Central memory CD8-positive, alpha-beta T cell (primary cell): ENCODE measurements at regions not wholly inside any gene's neighbourhood (a gene's known extent, or its start where the extent isn't known, plus 50 kb on each side); places are given as distances from the start of the nearest gene placed in this dataset.

Experiments
- ATAC-seq: fragments of 150-1000 bp; cut with Tn5 transposase; replicated peaks from 2 replicates; pipeline ENCODE4 v1.10.0; 2022; ENCODE audit warnings: mild to moderate bottlenecking, moderate FRiP score, moderate number of reproducible peaks; ENCODE audit not compliant: poor library complexity, severe bottlenecking; ENCODE audit errors: extremely low read depth
- DNase-seq, 2 donors: peaks; one replicate each; pipeline ENCODE4 v3.0.0; 2021; ENCODE audit warnings: low spot score in 2 of 2
- H3K27ac Mint-ChIP-seq: one replicate; pipeline ENCODE4 v1.8.0; 2022; ENCODE audit warnings: low read depth, mild to moderate bottlenecking, moderate library complexity, mixed read lengths
- H3K27me3 Mint-ChIP-seq: one replicate; pipeline ENCODE4 v1.8.0; 2022; ENCODE audit warnings: mixed read lengths
- H3K36me3 Mint-ChIP-seq: one replicate; pipeline ENCODE4 v1.8.0; 2022; ENCODE audit warnings: mild to moderate bottlenecking, moderate library complexity, mixed read lengths; ENCODE audit not compliant: insufficient read depth
- H3K4me1 Mint-ChIP-seq: one replicate; pipeline ENCODE4 v1.8.0; 2022; ENCODE audit warnings: mixed read lengths
- H3K4me3 Mint-ChIP-seq: one replicate; pipeline ENCODE4 v1.8.0; 2022; ENCODE audit warnings: mild to moderate bottlenecking, moderate library complexity, mixed read lengths
- H3K9me3 Mint-ChIP-seq: one replicate; pipeline ENCODE4 v1.8.0; 2022; ENCODE audit warnings: mixed read lengths

DNA sequence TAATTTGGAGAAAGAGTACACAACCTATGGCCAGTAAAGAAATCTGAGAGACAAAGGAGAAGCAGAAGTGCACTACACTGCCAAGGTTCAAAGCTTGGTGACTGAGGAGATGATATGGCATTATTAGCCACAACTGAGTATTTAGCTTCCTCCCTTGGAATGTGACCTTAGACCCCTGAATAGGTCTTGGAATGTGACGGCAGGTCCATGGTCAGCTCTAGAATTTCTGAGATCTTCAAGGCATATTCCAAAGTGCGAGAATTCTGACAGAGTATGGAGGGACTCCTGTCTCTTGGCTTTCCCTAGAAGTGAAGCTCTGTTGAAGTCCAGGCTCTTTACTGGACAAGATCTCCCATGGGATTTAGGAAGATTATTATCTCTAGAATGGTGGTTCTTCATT is 130.0 kb upstream of the FN1 start:
- Mint-ChIP-seq H3K4me3 (no peak overlapping the region), H3K27ac (no peak overlapping the region), H3K4me1 (no peaks in the 10 kb centered on the region), H3K27me3 (peaks cover 19% of the 10 kb centered on the region), H3K9me3 (peaks cover 5% of the 10 kb centered on the region), H3K36me3 (no peaks in the 10 kb centered on the region)
- DNase-seq (no peak), ATAC-seq (no peak)

GRCh38 chr2:215557701-215558100 is 121.8 kb upstream of the FN1 start:
- H3K27ac Mint-ChIP-seq = no peak overlapping the region
- no peak for DNase-seq
- peaks cover 1% of the 10 kb centered on the region for H3K36me3 Mint-ChIP-seq
- no peak for ATAC-seq
- H3K4me3 Mint-ChIP-seq = no peak overlapping the region
- peaks cover 18% of the 10 kb centered on the region for H3K27me3 Mint-ChIP-seq
- peaks cover 5% of the 10 kb centered on the region for H3K9me3 Mint-ChIP-seq
- no peaks in the 10 kb centered on the region for H3K4me1 Mint-ChIP-seq

GRCh38 chr2:215556979-215557378 is 121.1 kb upstream of the FN1 start:
- peaks cover 1% of the 10 kb centered on the region for H3K36me3 Mint-ChIP-seq
- no peak overlapping the region for H3K4me3 Mint-ChIP-seq
- no peaks in the 10 kb centered on the region for H3K4me1 Mint-ChIP-seq
- no peak for DNase-seq
- no peak overlapping the region for H3K27ac Mint-ChIP-seq
- H3K27me3 Mint-ChIP-seq = peaks cover 18% of the 10 kb centered on the region
- ATAC-seq = no peak
- peaks cover 5% of the 10 kb centered on the region for H3K9me3 Mint-ChIP-seq

DNA sequence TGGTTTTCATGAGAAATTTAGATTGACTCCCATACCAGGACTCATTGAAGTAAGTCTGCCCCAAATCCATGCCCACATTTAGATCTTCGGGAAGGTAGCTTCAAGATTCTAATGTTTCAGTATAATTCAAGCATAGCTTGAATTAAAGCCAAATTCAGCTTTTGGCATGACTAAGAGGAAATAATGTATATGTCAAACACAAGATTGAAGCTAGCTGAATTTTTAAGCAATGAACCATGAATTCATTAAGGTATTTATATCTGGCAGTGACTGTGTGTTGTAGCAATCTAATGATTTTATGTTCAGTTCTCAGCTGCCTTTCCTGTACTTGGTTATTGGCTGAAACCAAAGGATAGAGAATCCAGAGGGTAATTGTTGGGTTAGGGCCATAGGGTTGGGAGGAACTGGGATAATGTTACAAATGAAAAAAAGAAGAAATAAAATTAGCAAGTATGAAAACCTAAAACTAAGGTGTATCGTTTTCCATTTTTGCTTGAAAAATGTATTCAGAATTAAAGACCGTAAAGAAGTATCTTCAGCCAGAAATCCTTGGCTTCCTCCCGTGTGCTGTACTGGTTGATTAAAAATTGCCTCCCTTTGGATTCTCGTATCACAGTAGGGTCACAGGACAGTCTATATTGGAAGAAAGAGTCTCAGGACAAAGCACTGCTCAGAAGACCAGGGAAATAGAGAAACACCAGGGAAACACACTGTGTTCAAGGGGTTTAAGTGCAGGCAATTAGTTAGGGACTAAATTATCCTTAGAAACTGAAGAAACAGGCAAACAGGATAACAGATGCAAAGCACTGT is 119.0 kb upstream of the FN1 start:
- Mint-ChIP-seq H3K4me3 (no peak overlapping the region), H3K27me3 (peaks cover 5% of the 10 kb centered on the region), H3K4me1 (no peaks in the 10 kb centered on the region), H3K36me3 (peaks cover 1% of the 10 kb centered on the region), H3K9me3 (no peaks in the 10 kb centered on the region), H3K27ac (no peak overlapping the region)
- ATAC-seq = no peak
- no peak for DNase-seq

GRCh38 chr2:215553946-215554345 is 118.1 kb upstream of the FN1 start:
- H3K9me3 Mint-ChIP-seq = no peaks in the 10 kb centered on the region
- DNase-seq (no peak), ATAC-seq (no peak)
- peaks cover 1% of the 10 kb centered on the region for H3K36me3 Mint-ChIP-seq
- peaks cover 8% of the 10 kb centered on the region for H3K27me3 Mint-ChIP-seq
- H3K27ac Mint-ChIP-seq = no peak overlapping the region
- H3K4me3 Mint-ChIP-seq = no peak overlapping the region
- H3K4me1 Mint-ChIP-seq = no peaks in the 10 kb centered on the region

DNA sequence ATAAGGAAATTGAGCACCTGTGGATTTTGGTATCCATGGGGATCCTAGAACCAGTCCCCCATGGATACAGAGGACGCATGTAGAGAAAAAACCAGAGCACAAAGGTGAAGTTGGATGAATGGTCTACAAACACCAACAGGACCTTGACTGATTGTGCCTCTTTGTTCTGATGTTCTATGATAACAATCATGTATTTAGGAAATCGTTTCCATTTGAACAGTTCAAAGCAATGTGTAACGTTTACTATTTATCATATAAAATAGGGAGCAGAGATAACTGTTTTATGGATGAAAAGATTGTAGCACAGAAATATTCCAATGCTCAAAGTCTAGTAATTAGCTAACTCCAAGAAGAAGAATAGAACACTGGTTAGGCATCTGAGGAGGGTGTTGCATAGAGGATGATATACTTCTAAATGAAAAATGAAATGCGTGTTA is 116.3 kb upstream of the FN1 start:
- no peak for DNase-seq
- H3K36me3 Mint-ChIP-seq = no peaks in the 10 kb centered on the region
- ATAC-seq = no peak
- H3K4me3 Mint-ChIP-seq = no peak overlapping the region
- no peak overlapping the region for H3K27ac Mint-ChIP-seq
- no peaks in the 10 kb centered on the region for H3K4me1 Mint-ChIP-seq
- peaks cover 11% of the 10 kb centered on the region for H3K27me3 Mint-ChIP-seq
- no peaks in the 10 kb centered on the region for H3K9me3 Mint-ChIP-seq

DNA sequence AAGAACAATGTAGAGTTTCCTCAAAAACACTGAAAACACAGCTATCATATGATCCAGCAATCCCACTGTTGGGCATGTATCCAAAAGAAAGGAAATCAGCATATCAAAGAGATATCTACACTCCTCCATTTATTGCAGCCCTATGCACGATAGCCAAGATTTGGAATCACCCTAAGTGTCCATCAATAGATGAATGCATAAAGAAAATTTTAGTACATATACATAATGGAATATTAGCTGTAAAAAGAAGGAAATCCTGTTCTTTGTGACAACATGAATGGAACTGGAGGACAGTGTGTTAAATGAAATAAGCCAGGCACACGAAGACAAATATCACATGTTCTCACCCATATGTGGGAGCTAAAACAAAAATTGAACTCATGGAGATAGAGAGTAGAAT is 114.5 kb upstream of the FN1 start:
- Mint-ChIP-seq H3K36me3 (no peaks in the 10 kb centered on the region), H3K4me1 (no peaks in the 10 kb centered on the region), H3K9me3 (no peaks in the 10 kb centered on the region), H3K27ac (no peak overlapping the region), H3K4me3 (no peak overlapping the region), H3K27me3 (peaks cover 11% of the 10 kb centered on the region)
- ATAC-seq = no peak
- DNase-seq = no peak

DNA sequence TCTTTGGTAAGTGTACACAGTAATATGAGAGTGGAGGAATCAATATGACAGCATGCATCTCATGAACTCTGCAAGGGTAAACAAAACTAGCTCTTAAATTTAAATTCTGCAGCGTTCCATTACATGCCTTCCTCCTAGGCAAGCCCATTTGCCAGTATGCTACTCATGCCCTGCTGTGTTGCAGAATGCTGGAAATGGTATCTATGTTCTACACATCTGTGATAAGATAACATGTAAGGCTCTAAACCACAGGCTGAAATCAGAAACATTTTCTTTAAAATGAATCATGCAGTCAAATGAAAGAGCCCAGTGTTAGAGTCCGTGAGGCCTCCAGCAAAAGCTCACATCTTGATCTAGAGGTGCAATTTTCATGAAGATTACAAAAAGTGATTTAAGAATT is 112.8 kb upstream of the FN1 start:
- Mint-ChIP-seq H3K4me3 (no peak overlapping the region), H3K9me3 (no peaks in the 10 kb centered on the region), H3K27me3 (peaks cover 11% of the 10 kb centered on the region), H3K36me3 (no peaks in the 10 kb centered on the region), H3K27ac (no peak overlapping the region), H3K4me1 (no peaks in the 10 kb centered on the region)
- ATAC-seq = no peak
- no peak for DNase-seq

DNA sequence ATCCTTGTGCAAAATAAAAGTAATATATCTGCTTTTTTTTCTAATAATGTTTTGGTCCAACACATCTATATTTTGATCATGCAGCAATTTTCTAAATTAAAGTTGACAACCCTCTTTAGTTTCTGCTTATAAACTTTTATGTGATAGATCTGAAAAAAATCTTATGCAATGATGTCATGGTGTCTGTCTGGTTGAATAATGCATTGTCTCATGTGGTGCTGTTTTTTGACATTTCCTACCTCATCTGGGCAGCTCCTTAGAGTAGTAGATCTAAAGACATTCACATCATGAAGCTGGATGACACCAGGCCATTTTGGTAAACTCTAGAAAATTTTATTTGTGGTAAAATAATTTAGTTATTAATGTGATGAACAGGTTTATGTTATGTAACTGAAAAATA is 106.8 kb upstream of the FN1 start:
- Mint-ChIP-seq H3K36me3 (no peaks in the 10 kb centered on the region), H3K27me3 (peaks cover 7% of the 10 kb centered on the region), H3K4me3 (no peak overlapping the region), H3K27ac (no peak overlapping the region), H3K4me1 (no peaks in the 10 kb centered on the region), H3K9me3 (no peaks in the 10 kb centered on the region)
- DNase-seq (no peak), ATAC-seq (no peak)

DNA sequence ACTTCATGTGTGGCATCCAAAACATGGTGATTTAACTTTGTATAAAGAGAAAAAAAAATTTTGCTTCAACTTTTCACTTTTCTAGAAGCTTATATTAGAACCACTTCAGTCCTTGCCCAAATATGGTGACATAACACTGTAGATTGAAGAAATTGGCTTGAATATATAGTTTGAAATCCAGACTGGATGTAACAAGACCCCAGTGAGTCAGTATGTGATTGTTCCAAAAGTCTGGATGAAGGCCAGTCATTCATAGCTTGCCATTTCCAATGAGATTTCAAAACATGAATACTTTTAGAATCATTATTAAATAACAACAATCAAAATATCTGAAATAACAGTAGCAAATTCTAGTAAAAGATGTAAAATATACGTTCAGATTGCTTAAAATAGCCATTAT is 104.8 kb upstream of the FN1 start:
- ATAC-seq = no peak

DNA sequence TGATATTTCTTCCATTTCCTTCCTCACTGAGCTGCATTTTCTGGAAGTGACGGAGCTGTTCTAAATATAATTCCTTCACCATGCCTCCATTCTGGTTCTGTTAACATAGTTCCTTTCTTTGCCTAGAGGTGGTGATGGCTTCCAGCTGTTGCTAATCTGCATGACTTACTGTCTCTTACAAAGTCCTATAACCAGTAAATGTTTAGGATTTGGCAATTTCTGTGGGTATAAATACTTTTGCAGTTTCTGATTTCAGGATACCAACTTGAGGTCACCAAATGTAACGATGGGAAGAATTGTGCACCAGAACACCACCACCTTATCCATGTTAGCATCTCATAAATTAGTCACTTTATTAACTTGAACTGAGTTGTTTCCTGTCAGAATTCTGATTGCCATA is 101.7 kb upstream of the FN1 start:
- Mint-ChIP-seq H3K27ac (no peak overlapping the region), H3K36me3 (no peaks in the 10 kb centered on the region), H3K27me3 (peaks cover 21% of the 10 kb centered on the region), H3K4me1 (no peaks in the 10 kb centered on the region), H3K4me3 (no peak overlapping the region), H3K9me3 (no peaks in the 10 kb centered on the region)
- no peak for ATAC-seq
- no peak for DNase-seq

More for the DNA sequence above, 104.8 kb upstream of the FN1 start:
- no peak for DNase-seq
- Mint-ChIP-seq H3K4me3 (no peak overlapping the region), H3K9me3 (no peaks in the 10 kb centered on the region), H3K27ac (no peak overlapping the region), H3K27me3 (peaks cover 9% of the 10 kb centered on the region), H3K4me1 (no peaks in the 10 kb centered on the region), H3K36me3 (no peaks in the 10 kb centered on the region)

DNA sequence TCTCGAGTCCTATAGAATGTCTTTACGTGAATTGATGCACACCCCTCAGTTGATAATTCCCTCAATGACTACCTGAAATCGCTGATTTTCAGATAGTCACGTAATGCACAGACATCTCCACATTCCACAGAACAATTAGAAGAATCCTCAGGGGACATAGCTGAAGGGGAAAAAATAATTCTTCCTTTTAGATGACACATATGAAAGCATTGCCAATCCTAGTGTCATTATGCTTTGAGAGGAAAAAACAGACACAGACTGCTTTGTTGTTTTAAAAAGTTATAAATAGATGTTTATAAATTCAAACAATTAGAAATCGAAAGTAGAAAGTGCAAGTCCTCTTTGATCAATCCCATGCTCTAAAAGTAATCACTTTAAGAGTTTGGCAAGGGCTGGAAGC is 100.6 kb upstream of the FN1 start:
- Mint-ChIP-seq H3K4me3 (no peak overlapping the region), H3K27ac (no peak overlapping the region), H3K4me1 (no peaks in the 10 kb centered on the region), H3K36me3 (no peaks in the 10 kb centered on the region), H3K9me3 (no peaks in the 10 kb centered on the region), H3K27me3 (peaks cover 21% of the 10 kb centered on the region)
- no peak for ATAC-seq
- DNase-seq = no peak

DNA sequence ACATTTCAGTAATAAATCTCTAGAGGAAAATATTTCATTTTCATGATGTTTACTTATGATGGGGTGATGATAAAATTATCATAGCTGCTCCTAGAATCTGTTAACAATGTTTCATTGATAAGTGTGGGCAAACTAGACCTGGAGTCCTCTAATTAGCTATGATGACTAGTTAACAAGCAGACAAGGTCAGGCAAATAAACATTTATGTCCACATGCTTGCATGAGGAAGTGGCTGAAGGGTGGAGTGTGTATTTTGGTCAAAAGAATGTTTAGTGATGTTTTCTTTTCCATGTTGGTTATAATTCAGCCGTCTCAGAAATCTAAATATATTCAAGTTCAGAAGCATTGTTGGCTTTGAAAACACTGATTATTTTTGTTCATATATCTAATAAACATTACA is 99.9 kb upstream of the FN1 start:
- no peaks in the 10 kb centered on the region for H3K36me3 Mint-ChIP-seq

More for the DNA sequence above, 99.9 kb upstream of the FN1 start:
- Mint-ChIP-seq H3K9me3 (no peaks in the 10 kb centered on the region), H3K4me1 (no peaks in the 10 kb centered on the region), H3K27me3 (peaks cover 21% of the 10 kb centered on the region), H3K4me3 (no peak overlapping the region), H3K27ac (no peak overlapping the region)
- no peak for ATAC-seq
- DNase-seq = no peak
